ENCODE measurements at regions not wholly inside any gene's neighbourhood (a gene's known extent, or its start where the extent isn't known, plus 50 kb on each side); places are given as distances from the start of the nearest gene placed in this dataset.

- TF ChIP-seq EZH2 (IDR thresholded peaks at IDR 0.05; ENCODE audit: borderline replicate concordance, insufficient read depth, low read depth, low read length, poor library complexity, severe bottlenecking) (no peak), CTCF (IDR thresholded peaks at IDR 0.05) (no peak)
Measured at GRCh38 chr4:152103181-152103901, 342.5 kb upstream of the GATB start.

Measured in B cell (primary cell).